Tibial nerve (tissue), 4 donors: ENCODE measurements at regions not wholly inside any gene's neighbourhood (a gene's known extent, or its start where the extent isn't known, plus 50 kb on each side); places are given as distances from the start of the nearest gene placed in this dataset.

ENCODE experiments used
- DNase-seq, 2 donors: peaks; one replicate each; pipeline ENCODE4 v3.0.0-alpha.2; 2019; ENCODE audit warnings: low spot score in 2 of 2
- H3K27ac ChIP-seq, 4 donors: fragments of 200-600 bp; sonication (generic) in 3 of 4; one replicate each; pipeline ENCODE4 v1.5.1; 2017 to 2019; ENCODE audit warnings: mild to moderate bottlenecking in 1 of 4
- H3K27me3 ChIP-seq, 2 donors: fragments of 200-600 bp; sonication (generic) in 1 of 2; one replicate each; pipeline versions ENCODE4 v1.5.1 to v1.6.0; 2017 to 2019
- H3K36me3 ChIP-seq, 3 donors: fragments of 200-600 bp; sonication (generic); one replicate each; pipeline ENCODE4 v1.5.1; 2018 to 2019
- H3K4me1 ChIP-seq, 4 donors: fragments of 200-600 bp; sonication (generic) in 3 of 4; one replicate each; pipeline ENCODE4 v1.5.1; 2017 to 2019
- H3K4me3 ChIP-seq, 4 donors: fragments of 200-600 bp; sonication (generic) in 3 of 4; one replicate each; pipeline ENCODE4 v1.5.1; 2017 to 2019; ENCODE audit warnings: mild to moderate bottlenecking in 1 of 4, moderate library complexity in 1 of 4
- H3K9me3 ChIP-seq, 4 donors: fragments of 200-600 bp; sonication (generic) in 3 of 4; one replicate each; pipeline ENCODE4 v1.5.1; 2017 to 2019
- EP300 ChIP-seq, 2 donors: sonication (generic); formaldehyde crosslinking; IDR thresholded peaks; one replicate each; pipeline ENCODE4 v1.6.1; 2017; ENCODE audit warnings: antibody characterized with exemption in 2 of 2, mild to moderate bottlenecking in 1 of 2
- POLR2A ChIP-seq, 2 donors: fragments of 450-650 bp; IDR thresholded peaks; one replicate each; pipeline ENCODE4 v1.6.1; 2017; ENCODE audit warnings: antibody characterized with exemption in 2 of 2, mild to moderate bottlenecking in 2 of 2, moderate library complexity in 2 of 2
- WGBS, 2 donors: methylation state at CpG; one replicate each; pipeline ENCODE4 v1.1.5; 2018; 5-methylcytosine and 5-hydroxymethylcytosine counted together
- TF ChIP-seq, protein P1 (sequence below), 5 experiments: fragments of 200-600 bp in 3 of 5; fragments of 450-650 bp in 2 of 5; sonication (generic) in 3 of 5; IDR thresholded peaks; one replicate each; pipeline ENCODE4 v1.5.1; 2016 to 2019; ENCODE audit warnings: antibody characterized with exemption in 5 of 5, mild to moderate bottlenecking in 3 of 5, moderate library complexity in 2 of 5

DNA sequence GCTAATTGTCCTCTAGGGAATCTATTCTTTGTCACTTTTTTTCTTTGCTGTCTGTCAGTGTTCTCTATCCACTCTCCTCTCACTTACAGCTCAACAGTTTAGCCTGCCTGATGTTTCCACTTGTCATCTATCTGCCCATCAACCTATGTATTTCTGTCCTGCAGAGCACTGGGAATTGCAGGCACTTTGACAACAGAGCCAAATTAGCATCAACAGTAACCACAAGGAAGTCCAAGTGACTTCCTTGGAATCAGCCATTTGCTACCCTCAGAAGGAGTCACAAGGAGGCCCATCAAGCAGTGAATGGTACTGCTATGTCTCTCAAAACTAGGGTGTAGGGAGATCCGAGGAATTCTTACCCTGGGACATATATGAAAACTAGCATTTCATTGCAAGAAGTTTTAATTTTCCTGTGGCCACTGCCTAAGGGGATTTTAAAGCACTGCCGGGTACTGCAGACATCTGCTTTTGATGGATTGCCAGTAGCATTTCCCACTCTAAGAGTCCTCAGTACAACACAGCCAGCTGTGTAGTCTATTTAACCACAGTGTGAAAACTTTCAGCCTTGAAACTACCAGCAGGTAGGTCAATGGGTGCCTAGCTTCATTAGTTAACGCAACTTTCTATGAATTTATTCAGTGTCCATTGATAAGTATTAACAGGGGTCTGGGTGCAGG lies 898.8 kb downstream of the NTRK3 start:
- Histone ChIP-seq H3K27ac (no peak overlapping the region), H3K4me1 (no peaks in the 10 kb centered on the region), H3K27me3 (no peaks in the 10 kb centered on the region), H3K36me3 (no peaks in the 10 kb centered on the region), H3K4me3 (no peak overlapping the region), H3K9me3 (no peaks in the 10 kb centered on the region)
- 57 to 73% methylated on average over 3 of the region's 3 CpGs for WGBS, 2 donors
- TF ChIP-seq, protein P1, sequence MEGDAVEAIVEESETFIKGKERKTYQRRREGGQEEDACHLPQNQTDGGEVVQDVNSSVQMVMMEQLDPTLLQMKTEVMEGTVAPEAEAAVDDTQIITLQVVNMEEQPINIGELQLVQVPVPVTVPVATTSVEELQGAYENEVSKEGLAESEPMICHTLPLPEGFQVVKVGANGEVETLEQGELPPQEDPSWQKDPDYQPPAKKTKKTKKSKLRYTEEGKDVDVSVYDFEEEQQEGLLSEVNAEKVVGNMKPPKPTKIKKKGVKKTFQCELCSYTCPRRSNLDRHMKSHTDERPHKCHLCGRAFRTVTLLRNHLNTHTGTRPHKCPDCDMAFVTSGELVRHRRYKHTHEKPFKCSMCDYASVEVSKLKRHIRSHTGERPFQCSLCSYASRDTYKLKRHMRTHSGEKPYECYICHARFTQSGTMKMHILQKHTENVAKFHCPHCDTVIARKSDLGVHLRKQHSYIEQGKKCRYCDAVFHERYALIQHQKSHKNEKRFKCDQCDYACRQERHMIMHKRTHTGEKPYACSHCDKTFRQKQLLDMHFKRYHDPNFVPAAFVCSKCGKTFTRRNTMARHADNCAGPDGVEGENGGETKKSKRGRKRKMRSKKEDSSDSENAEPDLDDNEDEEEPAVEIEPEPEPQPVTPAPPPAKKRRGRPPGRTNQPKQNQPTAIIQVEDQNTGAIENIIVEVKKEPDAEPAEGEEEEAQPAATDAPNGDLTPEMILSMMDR (IDR thresholded peaks at IDR 0.05): no peak
- TF ChIP-seq POLR2A (IDR thresholded peaks at IDR 0.05): no peak
- no peak for TF ChIP-seq EP300 (IDR thresholded peaks at IDR 0.05)
- DNase-seq: no peak

GRCh38 chr15:87355946-87356345 lies 900.6 kb downstream of the NTRK3 start:
- H3K27me3 ChIP-seq: no peaks in the 10 kb centered on the region
- TF ChIP-seq EP300 (IDR thresholded peaks at IDR 0.05): no peak
- H3K27ac ChIP-seq: no peak overlapping the region
- H3K4me1 ChIP-seq: no peaks in the 10 kb centered on the region
- no peak for DNase-seq
- no peaks in the 10 kb centered on the region for H3K9me3 ChIP-seq
- WGBS, 2 donors: 72 to 80% methylated on average over 1 of the region's 1 CpG
- H3K4me3 ChIP-seq: no peak overlapping the region
- no peaks in the 10 kb centered on the region for H3K36me3 ChIP-seq

GRCh38 chr15:87354661-87355410 lies 901.7 kb downstream of the NTRK3 start:
- Histone ChIP-seq H3K9me3 (no peaks in the 10 kb centered on the region), H3K27ac (no peak overlapping the region), H3K4me1 (no peaks in the 10 kb centered on the region), H3K36me3 (no peaks in the 10 kb centered on the region), H3K27me3 (no peaks in the 10 kb centered on the region), H3K4me3 (no peak overlapping the region)
- no peak for DNase-seq
- 63% methylated on average over 3 of the region's 3 CpGs for WGBS, 2 donors
- TF ChIP-seq EP300 (IDR thresholded peaks at IDR 0.05) (no peak), POLR2A (IDR thresholded peaks at IDR 0.05) (no peak)
- TF ChIP-seq, protein P1 (IDR thresholded peaks at IDR 0.05): no peak

- WGBS, 2 donors: 78 to 92% methylated on average over 2 of the region's 2 CpGs
- Histone ChIP-seq H3K4me3 (no peak overlapping the region), H3K27me3 (no peaks in the 10 kb centered on the region), H3K36me3 (no peaks in the 10 kb centered on the region), H3K4me1 (no peaks in the 10 kb centered on the region), H3K9me3 (no peaks in the 10 kb centered on the region), H3K27ac (no peak overlapping the region)
- no peak for TF ChIP-seq EP300 (IDR thresholded peaks at IDR 0.05)
- TF ChIP-seq, protein P1 (IDR thresholded peaks at IDR 0.05): no peak
- no peak for TF ChIP-seq POLR2A (IDR thresholded peaks at IDR 0.05)
- DNase-seq: no peak
These were observed 907.4 kb downstream of the NTRK3 start for GRCh38 chr15:87349181-87349580.

DNA sequence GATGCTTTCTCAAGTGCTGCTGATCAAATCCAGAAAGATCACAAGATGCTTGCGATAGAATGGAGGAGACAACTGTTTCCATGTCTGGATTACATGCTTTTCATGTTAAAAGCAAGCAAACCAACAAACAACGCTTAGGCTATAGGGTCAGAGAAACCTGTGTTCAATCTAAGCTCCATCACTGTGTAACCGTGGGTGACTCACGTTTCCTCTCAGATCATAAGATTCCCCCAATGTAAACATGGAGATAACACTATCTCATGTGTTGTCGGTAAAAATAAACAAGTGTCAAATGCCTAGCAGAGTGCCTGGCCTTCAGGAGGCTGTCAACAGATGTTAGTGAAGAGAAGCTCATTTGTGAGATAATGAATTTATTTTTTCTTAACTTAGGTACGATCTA lies 907.8 kb downstream of the NTRK3 start:
- H3K4me1 ChIP-seq: no peaks in the 10 kb centered on the region
- DNase-seq: no peak
- H3K36me3 ChIP-seq: no peaks in the 10 kb centered on the region
- H3K27ac ChIP-seq: no peak overlapping the region
- H3K9me3 ChIP-seq: no peaks in the 10 kb centered on the region
- no peaks in the 10 kb centered on the region for H3K27me3 ChIP-seq
- no peak overlapping the region for H3K4me3 ChIP-seq
- TF ChIP-seq, protein P1 (IDR thresholded peaks at IDR 0.05): no peak
- TF ChIP-seq POLR2A (IDR thresholded peaks at IDR 0.05) (no peak), EP300 (IDR thresholded peaks at IDR 0.05) (no peak)
- WGBS, 2 donors: 49 to 61% methylated on average over 6 of the region's 6 CpGs
